Right kidney (tissue), 1 donor: ENCODE measurements at regions not wholly inside any gene's neighbourhood (a gene's known extent, or its start where the extent isn't known, plus 50 kb on each side); places are given as distances from the start of the nearest gene placed in this dataset.
"Not testable (repeated sequence)": the region's sequence is repeated elsewhere in the genome, so short reads cannot be mapped to it uniquely, and the experiment has no call there.

Experiments
- DNase-seq: peaks from one replicate; pipeline ENCODE4 v3.0.0-alpha.2; 2016

DNA sequence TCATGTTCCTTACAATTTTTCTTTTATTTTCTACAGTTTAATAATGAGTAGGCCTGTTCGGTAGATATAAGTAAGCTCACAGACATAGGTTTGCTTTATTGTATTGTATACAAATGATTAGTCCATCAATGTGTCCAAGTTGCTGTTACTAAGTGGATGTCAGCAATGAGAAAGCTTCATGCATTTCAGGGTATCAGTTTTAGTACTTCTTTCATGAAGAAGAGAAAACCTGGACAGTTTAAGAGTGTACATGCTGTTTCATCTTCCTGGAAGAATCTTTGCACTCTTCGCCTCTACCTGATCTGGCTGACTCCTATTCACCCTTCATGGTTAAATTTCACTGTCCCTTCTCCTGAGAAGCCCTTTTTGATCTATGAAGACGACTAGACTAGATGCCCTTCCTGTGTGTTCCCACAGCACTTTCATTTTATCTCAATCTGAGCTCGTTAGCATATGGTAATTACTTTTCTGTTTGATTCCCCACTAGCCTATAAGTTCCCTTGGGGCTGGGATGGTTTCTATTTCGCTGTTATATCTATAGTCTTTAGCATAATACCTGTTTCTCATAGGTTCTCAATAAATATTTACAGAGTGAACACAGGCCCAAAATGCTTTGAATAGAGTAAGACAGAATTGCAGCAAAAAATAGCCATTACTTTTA is 70.7 kb downstream of the CETN3 start:
- no peak for DNase-seq

DNA sequence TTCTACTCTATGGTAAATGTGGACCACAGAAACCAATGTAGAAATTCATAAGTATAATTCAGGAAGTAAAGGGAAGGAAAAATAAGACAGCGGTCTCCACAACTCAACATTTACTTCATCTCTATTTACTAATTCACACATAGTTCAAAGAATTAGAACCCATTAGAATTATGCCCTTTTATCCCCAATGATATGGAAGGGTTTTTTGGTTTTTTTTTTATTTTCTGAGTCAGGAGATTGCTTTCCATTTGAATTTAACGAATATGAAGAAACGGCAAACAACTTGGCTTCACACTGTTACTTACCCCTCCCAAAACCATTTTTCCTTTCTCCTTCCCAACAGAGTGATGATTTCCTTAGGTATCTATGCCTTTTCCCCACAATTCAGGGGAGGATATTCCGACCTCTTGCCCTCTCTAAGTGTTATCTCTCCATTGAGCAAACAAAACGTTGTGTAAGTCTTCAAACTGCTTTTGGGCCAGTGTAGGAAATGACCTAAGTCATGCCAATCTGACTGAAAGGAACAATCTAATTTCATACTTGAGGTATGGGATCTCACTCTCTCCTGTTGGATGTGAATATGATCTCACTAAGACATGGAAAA is 72.0 kb downstream of the CETN3 start:
- DNase-seq, result no peak

GRCh38 chr5:90336752-90337151 is 72.8 kb downstream of the CETN3 start:
- DNase-seq, result no peak

DNA sequence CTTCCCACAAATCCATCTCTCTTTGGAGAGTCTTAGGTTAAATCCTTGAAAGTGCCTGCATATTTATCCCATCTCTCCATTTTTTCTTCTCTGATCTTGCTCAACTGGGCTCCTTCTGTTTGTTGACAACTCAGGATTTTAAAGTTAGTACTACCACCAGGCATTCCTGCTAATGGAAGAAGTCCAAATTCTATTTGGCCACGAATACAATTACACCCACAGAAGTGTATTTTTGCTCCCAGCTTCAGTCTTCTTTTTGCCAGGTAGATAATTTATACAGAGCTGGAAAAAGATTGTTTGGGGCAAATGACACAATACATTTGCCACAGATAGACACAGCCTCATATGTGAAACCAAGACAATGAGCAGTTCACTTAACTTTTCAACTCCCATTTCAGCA is 74.8 kb downstream of the CETN3 start:
- DNase-seq, result no peak

DNA sequence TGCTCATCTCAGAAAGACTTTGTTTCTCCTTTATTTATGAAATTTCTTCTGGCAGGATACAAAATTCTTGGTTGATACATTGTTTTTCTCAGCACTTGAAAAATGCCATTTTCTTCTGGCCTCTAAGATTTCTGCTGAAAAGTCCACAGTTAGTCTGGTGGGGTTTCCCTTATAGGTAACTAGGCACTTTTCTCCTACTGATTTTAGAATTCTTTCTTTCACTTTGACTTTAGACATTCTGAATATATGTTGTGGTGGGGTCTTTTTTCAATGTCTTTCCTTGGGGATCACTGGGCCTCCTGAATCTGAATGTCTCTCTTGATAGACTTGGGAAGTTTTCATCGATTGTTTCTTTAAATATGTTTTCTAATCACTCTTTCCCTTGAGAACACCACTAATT is 79.6 kb downstream of the CETN3 start:
- DNase-seq, result no peak

GRCh38 chr5:90326995-90327394 is 82.6 kb downstream of the CETN3 start:
- no peak for DNase-seq

- no peak for DNase-seq
Observed at GRCh38 chr5:90325093-90325492, 84.5 kb downstream of the CETN3 start.

- not testable (repeated sequence) for DNase-seq
Observed at GRCh38 chr5:90320348-90320747, 89.2 kb downstream of the CETN3 start.

- no peak for DNase-seq
Observed at GRCh38 chr5:90312027-90312426, 97.5 kb downstream of the CETN3 start.

DNA sequence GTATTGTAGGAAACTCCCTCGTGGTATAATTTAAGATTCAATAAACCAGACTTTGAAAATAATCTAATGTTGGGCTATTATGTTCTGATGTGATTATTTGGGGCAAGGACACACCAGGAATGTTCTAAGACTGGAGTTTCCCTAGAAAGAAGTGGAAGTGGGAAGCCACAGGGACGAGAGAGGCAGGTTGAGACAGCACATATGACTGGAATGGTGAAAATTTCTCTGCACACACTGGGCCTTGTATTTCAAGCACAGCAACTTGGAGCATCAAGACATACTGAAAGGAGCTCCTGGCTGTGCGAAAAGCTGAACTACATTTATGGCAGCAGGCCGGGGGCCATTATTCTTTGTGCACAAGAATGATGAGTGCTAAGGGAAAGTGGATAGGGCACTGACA is 98.2 kb downstream of the CETN3 start:
- no peak for DNase-seq

GRCh38 chr5:90308787-90309585 is 100.6 kb downstream of the CETN3 start:
- DNase-seq, result no peak

DNA sequence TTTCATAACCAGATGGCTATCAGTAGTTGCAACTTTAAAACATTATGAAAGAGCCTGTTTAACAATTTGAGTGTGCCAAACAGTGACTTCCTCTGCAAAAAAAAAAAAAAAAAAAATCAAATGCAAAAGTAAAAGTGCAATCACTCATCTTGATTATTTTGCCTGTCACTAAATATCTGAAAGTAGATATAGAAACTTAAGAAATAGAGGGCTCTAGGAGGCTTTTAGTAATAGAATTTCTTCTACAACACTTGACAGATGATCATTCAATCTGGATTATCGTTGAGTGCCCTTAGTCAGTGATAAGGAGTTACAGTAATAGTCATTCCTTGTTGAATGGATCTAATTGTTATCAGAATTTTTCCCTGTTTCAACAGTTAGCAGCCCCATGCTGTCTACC is 101.8 kb downstream of the CETN3 start:
- DNase-seq, result no peak

DNA sequence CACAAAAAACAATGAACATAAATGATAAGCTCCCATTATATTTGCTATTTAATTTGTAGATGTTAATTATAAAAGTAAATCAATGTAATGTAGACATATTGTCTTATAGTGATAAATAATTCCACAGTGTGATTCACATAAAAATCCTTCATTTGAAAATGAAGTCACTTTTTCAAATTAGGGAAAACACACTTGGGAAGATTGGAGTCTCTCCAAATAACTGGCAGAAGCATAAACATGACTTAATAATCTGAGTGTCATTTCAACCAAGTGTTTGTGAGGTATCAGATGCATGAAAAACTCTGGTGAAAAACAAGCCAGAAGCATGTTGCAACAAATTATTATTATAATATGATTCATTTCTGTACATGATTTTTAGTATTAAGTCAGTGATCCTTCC is 102.2 kb downstream of the CETN3 start:
- no peak for DNase-seq

GRCh38 chr5:90306613-90307012 is 102.9 kb downstream of the CETN3 start:
- no peak for DNase-seq

- no peak for DNase-seq
Observed at GRCh38 chr5:90305041-90305720, 104.4 kb downstream of the CETN3 start.

GRCh38 chr5:90301248-90301647 is 108.3 kb downstream of the CETN3 start:
- DNase-seq, result no peak

- no peak for DNase-seq
Observed at GRCh38 chr5:90297045-90297764, 112.4 kb downstream of the CETN3 start.

DNA sequence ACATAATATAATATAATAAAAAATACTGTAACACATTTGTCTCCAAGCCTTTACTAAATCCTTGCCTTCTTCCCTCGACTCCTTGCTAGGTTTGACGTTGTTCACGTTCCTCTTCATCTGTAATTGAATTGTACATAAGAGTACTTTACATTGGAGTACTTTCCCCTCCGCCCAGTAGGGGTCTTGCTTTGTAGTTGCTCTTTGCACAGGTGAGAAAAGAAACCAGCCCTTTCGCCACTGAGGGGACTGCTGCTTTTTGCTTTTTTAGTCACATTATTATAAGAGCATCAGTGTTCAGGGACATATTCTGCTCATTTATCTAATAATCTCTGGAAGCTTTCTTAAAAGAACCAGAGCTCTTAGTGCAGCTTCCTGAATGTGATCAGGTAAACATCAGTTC is 115.0 kb downstream of the CETN3 start:
- no peak for DNase-seq

DNA sequence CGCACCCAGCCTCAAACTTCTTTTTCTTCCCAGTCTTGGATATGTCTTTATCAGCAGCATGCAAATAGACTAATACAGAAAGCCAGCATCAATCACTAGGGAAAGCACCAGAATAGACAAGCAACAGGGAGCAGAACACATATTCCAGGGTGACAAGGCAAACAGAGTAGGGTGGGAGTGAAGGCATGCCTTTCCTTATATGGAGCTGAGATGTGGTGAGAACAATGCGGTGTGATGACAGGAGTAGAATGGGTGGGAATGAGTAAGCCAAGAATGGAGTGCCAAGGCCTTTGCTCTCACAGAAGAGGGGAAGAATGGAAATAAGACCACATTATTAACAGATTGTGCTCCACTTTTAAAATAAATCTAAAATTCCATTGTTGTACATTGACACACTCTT is 115.6 kb downstream of the CETN3 start:
- no peak for DNase-seq

DNA sequence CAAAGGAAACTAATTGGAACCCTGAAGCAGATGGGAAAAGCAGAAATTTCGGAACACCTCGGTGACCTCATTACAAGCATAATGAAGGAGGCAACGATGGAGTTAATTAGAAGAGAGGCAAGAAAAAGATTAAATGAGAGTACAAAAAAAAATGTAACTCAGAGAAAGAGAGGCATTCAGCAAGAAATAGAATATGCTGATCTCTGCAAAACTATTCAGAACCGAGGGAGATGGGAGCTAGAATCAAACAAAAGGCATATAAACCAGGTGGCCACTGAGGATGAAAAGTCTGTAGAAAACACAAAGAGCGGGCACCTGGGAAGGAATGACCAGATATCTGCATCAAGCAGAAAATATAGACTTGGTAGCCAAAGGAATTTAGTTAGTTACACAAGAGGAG is 118.9 kb downstream of the CETN3 start:
- no peak for DNase-seq

DNA sequence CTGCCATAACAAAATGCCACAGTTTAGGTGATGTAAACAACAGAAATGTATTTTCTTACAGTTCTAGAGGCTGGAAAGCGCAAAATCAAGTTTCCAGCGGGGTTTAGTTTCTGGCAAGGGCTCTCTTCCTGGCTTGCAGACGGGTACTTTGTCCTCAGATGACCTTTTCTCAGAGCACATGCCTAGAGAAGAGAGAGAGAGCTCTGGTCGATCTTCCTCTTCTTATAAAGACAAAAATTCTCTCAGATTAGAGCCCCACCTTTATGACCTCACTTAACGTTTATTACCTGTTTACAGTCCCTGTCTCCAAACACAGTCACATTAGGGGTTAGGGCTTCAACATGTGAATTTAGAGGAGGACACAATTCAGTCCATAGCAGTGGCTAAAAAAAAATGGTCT is 119.7 kb downstream of the CETN3 start:
- DNase-seq, result no peak

- DNase-seq, result no peak
Observed at GRCh38 chr5:90287036-90287435, 122.5 kb downstream of the CETN3 start.

- DNase-seq, result no peak
Observed at GRCh38 chr5:90285581-90285980, 124.0 kb downstream of the CETN3 start.
